HUES64 (cell line): ENCODE measurements at regions not wholly inside any gene's neighbourhood (a gene's known extent, or its start where the extent isn't known, plus 50 kb on each side); places are given as distances from the start of the nearest gene placed in this dataset.
A peak's percentile ranks its signal among the peaks of the same experiment; 100 is the strongest.

Experiments
- H3K27ac ChIP-seq: 2 replicates; pipeline ENCODE4 v1.7.0; 2013; ENCODE audit warnings: low read depth, low read length, inconsistent platforms
- H3K27me3 ChIP-seq: 2 replicates; pipeline ENCODE4 v1.6.1; 2013; ENCODE audit warnings: mild to moderate bottlenecking, low read length; ENCODE audit not compliant: insufficient read depth
- H3K36me3 ChIP-seq: 2 replicates; pipeline ENCODE4 v1.6.1; 2013; ENCODE audit warnings: mild to moderate bottlenecking, low read length; ENCODE audit not compliant: insufficient read depth
- H3K4me1 ChIP-seq: 2 replicates; pipeline ENCODE4 v1.6.1; 2013; ENCODE audit warnings: mild to moderate bottlenecking, low read length, moderate library complexity; ENCODE audit not compliant: insufficient read depth
- H3K4me3 ChIP-seq: 2 replicates; pipeline ENCODE4 v1.5.1; 2013; ENCODE audit warnings: mild to moderate bottlenecking, low read length, moderate library complexity
- H3K9ac ChIP-seq: 2 replicates; pipeline ENCODE4 v1.6.1; 2013; ENCODE audit warnings: mild to moderate bottlenecking, low read depth, low read length
- H3K9me3 ChIP-seq: 2 replicates; pipeline ENCODE4 v1.6.1; 2013; ENCODE audit warnings: low read depth, low read length; ENCODE audit not compliant: insufficient read depth
- WGBS: fragments of 150-250, 120-280 bp; methylation state at CpG from one replicate; pipeline ENCODE4 v1.1.7; 2013; ENCODE audit warnings: missing lambda C conversion rate; 5-methylcytosine and 5-hydroxymethylcytosine counted together

DNA sequence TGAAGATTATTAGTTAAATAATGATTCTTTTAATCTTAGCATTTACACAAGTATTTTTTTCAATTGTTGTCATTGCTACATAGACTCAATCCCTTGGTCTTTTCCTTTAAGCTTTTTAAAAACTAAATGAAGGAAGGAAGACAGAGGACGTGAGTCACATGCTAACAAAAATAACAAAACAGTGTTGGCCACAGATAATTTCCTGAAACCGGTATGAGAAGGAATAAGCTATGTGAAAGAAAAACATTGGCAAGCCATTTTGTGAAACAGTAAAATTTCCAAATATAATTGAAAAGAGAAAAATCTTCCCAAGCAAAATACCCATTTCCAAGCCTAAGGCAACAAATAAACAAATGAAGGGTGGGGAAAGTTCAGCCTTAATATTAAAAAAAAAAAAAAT, 223.0 kb downstream of the AHR start:
- no peaks in the 10 kb centered on the region for H3K9me3 ChIP-seq
- H3K27me3 ChIP-seq = no peaks in the 10 kb centered on the region
- no peaks in the 10 kb centered on the region for H3K36me3 ChIP-seq
- H3K4me3 ChIP-seq = no peak overlapping the region
- H3K27ac ChIP-seq = no peak overlapping the region
- no peak overlapping the region for H3K9ac ChIP-seq
- H3K4me1 ChIP-seq = peaks cover 4% of the 10 kb centered on the region; the same call in 1 of the 2 replicates
- 40% methylated on average over 1 of the region's 2 CpGs for WGBS

- Histone ChIP-seq H3K4me1 (peaks cover 4% of the 10 kb centered on the region; the same call in 1 of the 2 replicates), H3K27ac (no peak overlapping the region), H3K4me3 (no peak overlapping the region), H3K36me3 (no peaks in the 10 kb centered on the region), H3K9ac (no peak overlapping the region), H3K9me3 (no peaks in the 10 kb centered on the region), H3K27me3 (no peaks in the 10 kb centered on the region)
- 78% methylated on average over 7 of the region's 7 CpGs for WGBS
Observed at GRCh38 chr7:17523813-17524739, 225.6 kb downstream of the AHR start.

DNA sequence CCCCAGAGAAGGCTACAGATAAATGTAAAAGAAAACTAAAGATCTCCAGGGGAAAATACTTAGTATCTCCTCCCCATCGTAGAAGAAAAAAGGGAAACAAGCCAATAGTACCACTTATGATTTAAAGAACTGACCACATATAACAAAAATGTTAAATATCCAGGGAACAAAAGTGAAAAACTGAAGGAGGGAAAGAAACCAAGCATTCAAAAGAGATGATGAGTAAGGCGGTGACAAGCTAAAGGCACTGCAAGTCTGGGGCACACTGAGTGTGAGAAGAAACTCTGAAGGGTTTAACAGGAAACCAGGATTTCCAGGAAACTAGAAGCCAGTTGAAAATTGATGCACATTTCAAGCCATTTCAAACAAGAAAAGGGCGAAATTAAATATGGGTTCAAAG, 226.3 kb downstream of the AHR start:
- peaks cover 5% of the 10 kb centered on the region; the same call in 1 of the 2 replicates for H3K4me1 ChIP-seq
- no peak overlapping the region for H3K4me3 ChIP-seq
- H3K27ac ChIP-seq = no peak overlapping the region
- H3K27me3 ChIP-seq = no peaks in the 10 kb centered on the region
- 98% methylated on average over 2 of the region's 3 CpGs for WGBS
- no peaks in the 10 kb centered on the region for H3K36me3 ChIP-seq
- no peak overlapping the region for H3K9ac ChIP-seq
- no peaks in the 10 kb centered on the region for H3K9me3 ChIP-seq

GRCh38 chr7:17526621-17527020, 228.2 kb downstream of the AHR start:
- H3K4me1 ChIP-seq = peaks cover 11% of the 10 kb centered on the region

GRCh38 chr7:17528636-17529035, 230.2 kb downstream of the AHR start:
- no peak overlapping the region for H3K9ac ChIP-seq

More at GRCh38 chr7:17526621-17527020, 228.2 kb downstream of the AHR start:
- H3K4me3 ChIP-seq = no peak overlapping the region
- H3K27ac ChIP-seq = no peak overlapping the region
- no peaks in the 10 kb centered on the region for H3K27me3 ChIP-seq
- no peaks in the 10 kb centered on the region for H3K9me3 ChIP-seq
- H3K36me3 ChIP-seq = no peaks in the 10 kb centered on the region
- no peak overlapping the region for H3K9ac ChIP-seq

DNA sequence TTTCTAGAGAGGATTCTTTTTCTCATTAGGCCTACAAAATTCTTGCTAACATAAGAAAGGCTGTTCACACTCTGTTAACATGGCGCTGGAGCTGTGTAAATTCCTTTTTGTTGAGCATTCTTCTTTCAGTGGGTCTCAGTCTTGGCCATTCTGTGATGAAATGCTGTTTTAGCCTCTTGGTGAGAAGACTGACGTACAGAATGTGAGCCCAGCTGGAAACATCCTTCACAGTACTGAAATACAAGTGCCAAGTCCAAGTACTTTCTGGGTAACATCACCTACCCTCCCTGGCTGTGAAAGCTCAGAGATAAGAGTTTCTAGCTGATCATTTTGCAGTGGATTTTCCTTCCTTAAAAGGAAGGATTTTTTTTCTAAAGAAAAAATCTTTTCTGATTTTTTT, 231.8 kb downstream of the AHR start:
- Histone ChIP-seq H3K9ac (no peak overlapping the region), H3K4me1 (peaks cover 7% of the 10 kb centered on the region), H3K4me3 (no peak overlapping the region), H3K27me3 (no peaks in the 10 kb centered on the region), H3K27ac (0 out of 2 replicates have a peak overlapping the region, but pooled peaks have one; percentile 16), H3K36me3 (no peaks in the 10 kb centered on the region), H3K9me3 (no peaks in the 10 kb centered on the region)
- 57% methylated on average over 2 of the region's 2 CpGs for WGBS

More at GRCh38 chr7:17528636-17529035, 230.2 kb downstream of the AHR start:
- H3K9me3 ChIP-seq = no peaks in the 10 kb centered on the region
- H3K4me1 ChIP-seq = peaks cover 11% of the 10 kb centered on the region
- H3K4me3 ChIP-seq = no peak overlapping the region
- H3K36me3 ChIP-seq = no peaks in the 10 kb centered on the region
- no peak overlapping the region for H3K27ac ChIP-seq
- H3K27me3 ChIP-seq = no peaks in the 10 kb centered on the region

- Histone ChIP-seq H3K36me3 (no peaks in the 10 kb centered on the region), H3K27ac (no peak overlapping the region), H3K9ac (no peak overlapping the region), H3K9me3 (no peaks in the 10 kb centered on the region), H3K4me1 (peaks cover 7% of the 10 kb centered on the region), H3K27me3 (no peaks in the 10 kb centered on the region), H3K4me3 (no peak overlapping the region)
- WGBS = 80% methylated on average over 5 of the region's 5 CpGs
Observed at GRCh38 chr7:17530741-17531421, 232.4 kb downstream of the AHR start.

- Histone ChIP-seq H3K36me3 (no peaks in the 10 kb centered on the region), H3K9me3 (no peaks in the 10 kb centered on the region), H3K27ac (no peak overlapping the region), H3K27me3 (no peaks in the 10 kb centered on the region), H3K9ac (no peak overlapping the region), H3K4me3 (no peak overlapping the region), H3K4me1 (peaks cover 7% of the 10 kb centered on the region)
- 85% methylated on average over 1 of the region's 2 CpGs for WGBS
Observed at GRCh38 chr7:17532861-17533404, 234.5 kb downstream of the AHR start.

GRCh38 chr7:17534348-17534747, 235.9 kb downstream of the AHR start:
- Histone ChIP-seq H3K4me3 (no peak overlapping the region), H3K9me3 (no peaks in the 10 kb centered on the region), H3K27ac (no peak overlapping the region), H3K27me3 (no peaks in the 10 kb centered on the region), H3K9ac (no peak overlapping the region), H3K4me1 (peaks cover 7% of the 10 kb centered on the region), H3K36me3 (no peaks in the 10 kb centered on the region)
- WGBS = 100% methylated on average over 1 of the region's 3 CpGs

GRCh38 chr7:17535776-17536175, 237.3 kb downstream of the AHR start:
- Histone ChIP-seq H3K36me3 (no peaks in the 10 kb centered on the region), H3K4me1 (no peaks in the 10 kb centered on the region), H3K4me3 (no peak overlapping the region), H3K9me3 (no peaks in the 10 kb centered on the region), H3K27ac (no peak overlapping the region), H3K9ac (no peak overlapping the region), H3K27me3 (no peaks in the 10 kb centered on the region)
- 88% methylated on average over 1 of the region's 1 CpG for WGBS

- no peak overlapping the region for H3K9ac ChIP-seq
- WGBS = 100% methylated on average over 1 of the region's 2 CpGs
- no peaks in the 10 kb centered on the region for H3K9me3 ChIP-seq
- no peak overlapping the region for H3K27ac ChIP-seq
- no peaks in the 10 kb centered on the region for H3K27me3 ChIP-seq
- no peaks in the 10 kb centered on the region for H3K36me3 ChIP-seq
- H3K4me1 ChIP-seq = no peaks in the 10 kb centered on the region
- H3K4me3 ChIP-seq = no peak overlapping the region
Observed at GRCh38 chr7:17544401-17544800, 245.9 kb downstream of the AHR start.
